Transverse colon (tissue), 4 donors: ENCODE measurements at regions not wholly inside any gene's neighbourhood (a gene's known extent, or its start where the extent isn't known, plus 50 kb on each side); places are given as distances from the start of the nearest gene placed in this dataset.
"Not testable (repeated sequence)": the region's sequence is repeated elsewhere in the genome, so short reads cannot be mapped to it uniquely, and the experiment has no call there.

ENCODE experiments used
- EP300 ChIP-seq: sonication (generic); formaldehyde crosslinking; IDR thresholded peaks from one replicate; pipeline ENCODE4 v1.6.1; 2017; ENCODE audit warnings: antibody characterized with exemption, low read depth
- POLR2A ChIP-seq: fragments of 450-650 bp; IDR thresholded peaks from one replicate; pipeline ENCODE4 v1.6.1; 2016; ENCODE audit warnings: antibody characterized with exemption, mild to moderate bottlenecking, moderate library complexity
- POLR2AphosphoS5 ChIP-seq, 3 donors: sonication (generic); formaldehyde crosslinking; IDR thresholded peaks; one replicate each; pipeline ENCODE4 v1.6.1; 2016; ENCODE audit warnings: antibody characterized with exemption in 3 of 3
- TF ChIP-seq, protein P1 (sequence below), 5 experiments: fragments of 200-600 bp in 3 of 5; fragments of 450-650 bp in 2 of 5; sonication (generic) in 3 of 5; IDR thresholded peaks; 1 replicate in 2 of 5; 2 replicates in 3 of 5; pipeline ENCODE4 v1.5.1; 2016 to 2017; ENCODE audit warnings: antibody characterized with exemption in 5 of 5, inconsistent platforms in 3 of 5, mild to moderate bottlenecking in 2 of 5, moderate library complexity in 1 of 5

DNA sequence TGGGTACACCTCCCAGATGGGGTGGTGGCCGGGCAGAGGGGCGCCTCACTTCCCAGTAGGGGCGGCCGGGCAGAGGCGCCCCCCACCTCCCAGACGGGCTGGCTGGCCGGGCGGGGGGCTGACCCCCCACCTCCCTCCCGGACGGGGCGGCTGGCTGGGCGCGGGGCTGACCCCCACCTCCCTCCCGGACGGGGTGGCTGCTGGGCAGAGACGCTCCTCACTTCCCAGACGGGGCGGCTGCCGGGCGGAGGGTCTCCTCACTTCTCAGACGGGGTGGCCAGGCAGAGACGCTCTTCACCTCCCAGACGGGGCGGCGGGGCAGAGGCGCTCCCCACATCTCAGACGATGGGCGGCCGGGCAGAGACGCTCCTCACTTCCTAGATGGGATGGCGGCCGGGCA lies 240.6 kb downstream of the IL20RB start:
- TF ChIP-seq POLR2A; POLR2AphosphoS5 (IDR thresholded peaks at IDR 0.05); EP300: not testable (repeated sequence)
- TF ChIP-seq, protein P1, sequence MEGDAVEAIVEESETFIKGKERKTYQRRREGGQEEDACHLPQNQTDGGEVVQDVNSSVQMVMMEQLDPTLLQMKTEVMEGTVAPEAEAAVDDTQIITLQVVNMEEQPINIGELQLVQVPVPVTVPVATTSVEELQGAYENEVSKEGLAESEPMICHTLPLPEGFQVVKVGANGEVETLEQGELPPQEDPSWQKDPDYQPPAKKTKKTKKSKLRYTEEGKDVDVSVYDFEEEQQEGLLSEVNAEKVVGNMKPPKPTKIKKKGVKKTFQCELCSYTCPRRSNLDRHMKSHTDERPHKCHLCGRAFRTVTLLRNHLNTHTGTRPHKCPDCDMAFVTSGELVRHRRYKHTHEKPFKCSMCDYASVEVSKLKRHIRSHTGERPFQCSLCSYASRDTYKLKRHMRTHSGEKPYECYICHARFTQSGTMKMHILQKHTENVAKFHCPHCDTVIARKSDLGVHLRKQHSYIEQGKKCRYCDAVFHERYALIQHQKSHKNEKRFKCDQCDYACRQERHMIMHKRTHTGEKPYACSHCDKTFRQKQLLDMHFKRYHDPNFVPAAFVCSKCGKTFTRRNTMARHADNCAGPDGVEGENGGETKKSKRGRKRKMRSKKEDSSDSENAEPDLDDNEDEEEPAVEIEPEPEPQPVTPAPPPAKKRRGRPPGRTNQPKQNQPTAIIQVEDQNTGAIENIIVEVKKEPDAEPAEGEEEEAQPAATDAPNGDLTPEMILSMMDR (IDR thresholded peaks at IDR 0.05), result not testable (repeated sequence)
